ENCODE measurements at regions not wholly inside any gene's neighbourhood (a gene's known extent, or its start where the extent isn't known, plus 50 kb on each side); places are given as distances from the start of the nearest gene placed in this dataset.

DNA sequence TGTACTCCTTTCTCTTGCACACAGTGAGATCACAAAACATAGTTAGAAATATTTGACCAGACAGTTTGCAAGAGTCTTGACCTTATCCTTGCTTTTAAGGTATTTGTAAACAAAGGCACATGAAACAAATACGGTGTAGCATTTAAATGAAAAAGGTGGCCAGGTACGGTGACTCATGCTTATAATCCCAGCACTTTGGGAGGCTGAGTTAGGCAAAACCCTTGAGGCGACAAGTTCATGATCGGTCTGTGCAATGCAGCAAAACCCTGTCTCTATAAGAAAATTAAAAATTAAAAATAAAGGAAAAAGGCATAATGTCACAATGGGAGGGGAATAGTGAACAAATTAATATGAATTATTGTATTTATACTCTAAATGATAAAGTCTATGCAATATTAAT is 109.5 kb upstream of the PIK3C3 start:
- H2BK120ac ChIP-seq (ENCODE audit: low read depth, low read length) = no peak overlapping the region
- no peak overlapping the region for H3K18ac ChIP-seq (ENCODE audit: low read depth in 1 of 2, low read length in 2 of 2)
- H2BK5ac ChIP-seq (ENCODE audit: low read depth, low read length, poor library complexity, severe bottlenecking) = no peak overlapping the region
- no peak for DNase-seq
- no peak overlapping the region for H3K23ac ChIP-seq (ENCODE audit: low read length in 2 of 2)
- H3K9ac ChIP-seq (ENCODE audit: low read length) = no peak overlapping the region
- H3K4me3 ChIP-seq (ENCODE audit: insufficient read depth in 1 of 2, low read depth in 1 of 2, low read length in 2 of 2) = no peak overlapping the region
- H3K14ac ChIP-seq (ENCODE audit: low read length in 2 of 2) = no peak overlapping the region
- H3K4ac ChIP-seq (ENCODE audit: low read depth in 1 of 2, low read length in 2 of 2) = no peak overlapping the region
- WGBS = 89% methylated on average over 3 of the region's 4 CpGs
- no peak overlapping the region for H4K8ac ChIP-seq (ENCODE audit: low read length)
- H4K91ac ChIP-seq (ENCODE audit: low read length) = no peak overlapping the region
- H3K79me1 ChIP-seq (replicated peaks; ENCODE audit: low read length, poor library complexity, severe bottlenecking) = no peaks in the 10 kb centered on the region
- H3K9me3 ChIP-seq (ENCODE audit: control insufficient read depth, low read length) = no peaks in the 10 kb centered on the region
- no peaks in the 10 kb centered on the region for H3K27me3 ChIP-seq (ENCODE audit: control insufficient read depth in 1 of 2, insufficient read depth in 1 of 2, low read length in 2 of 2)
- no peak overlapping the region for H3K27ac ChIP-seq (ENCODE audit: low read length, poor library complexity, severe bottlenecking)
- H2BK12ac ChIP-seq (ENCODE audit: low read length in 2 of 2) = no peak overlapping the region
- H2AFZ ChIP-seq (ENCODE audit: low read depth, low read length) = no peak overlapping the region
- no peaks in the 10 kb centered on the region for H3K36me3 ChIP-seq (ENCODE audit: control insufficient read depth in 1 of 2, insufficient read depth in 2 of 2, low read depth in 1 of 2, low read length in 2 of 2)
- no peaks in the 10 kb centered on the region for H3K4me1 ChIP-seq (ENCODE audit: control insufficient read depth, insufficient read depth, low read depth, low read length)
- no peak overlapping the region for H2AK5ac ChIP-seq (ENCODE audit: low read length, severe bottlenecking)
- H3K4me2 ChIP-seq (ENCODE audit: low read length, poor library complexity, severe bottlenecking) = no peak overlapping the region
- no peak overlapping the region for H2BK15ac ChIP-seq (ENCODE audit: low read depth, poor library complexity, severe bottlenecking)

DNA sequence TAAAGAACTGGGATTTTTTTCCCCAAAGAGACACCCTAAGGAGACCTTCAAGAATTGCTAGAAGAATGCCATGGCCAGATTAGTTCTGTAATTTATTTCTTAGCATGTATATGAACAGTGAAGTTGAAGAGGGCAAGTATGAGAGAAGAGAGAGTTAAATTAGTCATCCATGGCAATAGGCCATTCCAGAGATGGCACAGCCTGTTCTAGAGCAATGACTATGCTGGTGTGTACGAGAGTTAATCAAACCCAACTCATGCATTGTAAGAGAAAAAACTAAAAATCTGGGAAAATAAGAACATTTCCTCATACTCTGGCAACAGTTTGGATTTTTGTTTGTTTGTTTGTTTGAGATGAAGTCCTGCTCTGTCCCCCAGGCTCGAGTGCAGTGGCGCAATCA is 112.1 kb upstream of the PIK3C3 start:
- Histone ChIP-seq H3K14ac (ENCODE audit: low read length in 2 of 2) (no peak overlapping the region), H2BK120ac (ENCODE audit: low read depth, low read length) (no peak overlapping the region), H2BK15ac (ENCODE audit: low read depth, poor library complexity, severe bottlenecking) (no peak overlapping the region), H3K4me1 (ENCODE audit: control insufficient read depth, insufficient read depth, low read depth, low read length) (no peaks in the 10 kb centered on the region), H3K18ac (ENCODE audit: low read depth in 1 of 2, low read length in 2 of 2) (no peak overlapping the region), H3K79me1 (replicated peaks; ENCODE audit: low read length, poor library complexity, severe bottlenecking) (no peaks in the 10 kb centered on the region), H2AFZ (ENCODE audit: low read depth, low read length) (no peak overlapping the region), H3K4ac (ENCODE audit: low read depth in 1 of 2, low read length in 2 of 2) (no peak overlapping the region), H3K4me2 (ENCODE audit: low read length, poor library complexity, severe bottlenecking) (no peak overlapping the region), H3K27me3 (ENCODE audit: control insufficient read depth in 1 of 2, insufficient read depth in 1 of 2, low read length in 2 of 2) (no peaks in the 10 kb centered on the region), H3K9me3 (ENCODE audit: control insufficient read depth, low read length) (no peaks in the 10 kb centered on the region), H2AK5ac (ENCODE audit: low read length, severe bottlenecking) (no peak overlapping the region), H4K8ac (ENCODE audit: low read length) (no peak overlapping the region), H3K4me3 (ENCODE audit: insufficient read depth in 1 of 2, low read depth in 1 of 2, low read length in 2 of 2) (no peak overlapping the region), H3K23ac (ENCODE audit: low read length in 2 of 2) (no peak overlapping the region), H3K27ac (ENCODE audit: low read length, poor library complexity, severe bottlenecking) (no peak overlapping the region), H4K91ac (ENCODE audit: low read length) (no peak overlapping the region), H2BK5ac (ENCODE audit: low read depth, low read length, poor library complexity, severe bottlenecking) (no peak overlapping the region), H3K36me3 (ENCODE audit: control insufficient read depth in 1 of 2, insufficient read depth in 2 of 2, low read depth in 1 of 2, low read length in 2 of 2) (no peaks in the 10 kb centered on the region), H2BK12ac (ENCODE audit: low read length in 2 of 2) (no peak overlapping the region), H3K9ac (ENCODE audit: low read length) (no peak overlapping the region)
- 89% methylated on average over 2 of the region's 3 CpGs for WGBS
- DNase-seq = no peak

DNA sequence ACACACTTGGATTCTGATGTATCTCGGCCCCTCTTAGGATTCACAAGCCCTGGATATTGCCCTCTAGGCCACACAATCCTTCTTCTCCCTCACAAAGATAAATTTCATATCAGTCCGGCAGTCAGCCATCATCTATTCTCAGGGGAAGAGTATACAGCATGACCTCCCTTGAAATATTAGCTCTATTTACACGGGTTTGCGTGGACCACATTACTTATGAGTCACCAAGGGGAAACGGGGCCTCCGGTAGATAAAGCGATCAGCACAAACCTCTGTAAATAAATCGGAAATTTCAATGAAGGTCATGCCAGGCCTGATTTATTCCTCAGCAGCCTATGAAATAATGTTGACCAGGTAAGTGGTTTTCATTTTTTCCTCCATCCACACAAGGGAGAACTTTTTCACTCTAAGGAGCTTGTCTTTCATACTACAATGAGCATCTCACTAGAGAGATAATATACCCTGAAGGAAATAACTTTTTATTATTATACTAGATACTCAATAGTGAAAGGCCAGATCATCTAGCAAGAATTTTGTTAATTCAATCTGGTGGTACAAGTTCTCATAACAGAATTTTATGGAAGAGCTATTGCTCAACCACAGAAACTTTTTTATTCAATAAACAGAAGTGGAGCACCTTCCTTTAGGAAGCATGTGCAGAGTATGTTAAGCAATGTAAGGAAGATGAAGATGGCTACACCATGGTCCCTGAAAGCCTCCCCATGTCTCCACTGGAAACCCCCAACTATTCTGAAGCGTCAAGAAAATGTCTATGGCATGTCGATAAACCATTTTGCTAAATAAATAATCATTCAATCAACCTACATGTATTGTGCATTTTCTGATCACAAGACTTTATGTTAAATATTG is 125.2 kb upstream of the PIK3C3 start:
- 53% methylated on average over 9 of the region's 10 CpGs for WGBS
- Histone ChIP-seq H3K4me1 (ENCODE audit: control insufficient read depth, insufficient read depth, low read depth, low read length) (no peaks in the 10 kb centered on the region), H3K18ac (ENCODE audit: low read depth in 1 of 2, low read length in 2 of 2) (no peak overlapping the region), H2AFZ (ENCODE audit: low read depth, low read length) (no peak overlapping the region), H3K4ac (ENCODE audit: low read depth in 1 of 2, low read length in 2 of 2) (no peak overlapping the region), H3K27me3 (ENCODE audit: control insufficient read depth in 1 of 2, insufficient read depth in 1 of 2, low read length in 2 of 2) (no peaks in the 10 kb centered on the region), H2BK12ac (ENCODE audit: low read length in 2 of 2) (no peak overlapping the region), H3K4me2 (ENCODE audit: low read length, poor library complexity, severe bottlenecking) (no peak overlapping the region), H2BK120ac (ENCODE audit: low read depth, low read length) (no peak overlapping the region), H4K8ac (ENCODE audit: low read length) (no peak overlapping the region), H3K4me3 (ENCODE audit: insufficient read depth in 1 of 2, low read depth in 1 of 2, low read length in 2 of 2) (no peak overlapping the region), H3K14ac (ENCODE audit: low read length in 2 of 2) (no peak overlapping the region), H2AK5ac (ENCODE audit: low read length, severe bottlenecking) (no peak overlapping the region), H2BK5ac (ENCODE audit: low read depth, low read length, poor library complexity, severe bottlenecking) (no peak overlapping the region), H3K9me3 (ENCODE audit: control insufficient read depth, low read length) (no peaks in the 10 kb centered on the region), H4K91ac (ENCODE audit: low read length) (no peak overlapping the region), H2BK15ac (ENCODE audit: low read depth, poor library complexity, severe bottlenecking) (no peak overlapping the region), H3K36me3 (ENCODE audit: control insufficient read depth in 1 of 2, insufficient read depth in 2 of 2, low read depth in 1 of 2, low read length in 2 of 2) (no peaks in the 10 kb centered on the region), H3K79me1 (replicated peaks; ENCODE audit: low read length, poor library complexity, severe bottlenecking) (no peaks in the 10 kb centered on the region), H3K9ac (ENCODE audit: low read length) (no peak overlapping the region), H3K27ac (ENCODE audit: low read length, poor library complexity, severe bottlenecking) (no peak overlapping the region), H3K23ac (ENCODE audit: low read length in 2 of 2) (no peak overlapping the region)
- peak; percentile 22 for DNase-seq

DNA sequence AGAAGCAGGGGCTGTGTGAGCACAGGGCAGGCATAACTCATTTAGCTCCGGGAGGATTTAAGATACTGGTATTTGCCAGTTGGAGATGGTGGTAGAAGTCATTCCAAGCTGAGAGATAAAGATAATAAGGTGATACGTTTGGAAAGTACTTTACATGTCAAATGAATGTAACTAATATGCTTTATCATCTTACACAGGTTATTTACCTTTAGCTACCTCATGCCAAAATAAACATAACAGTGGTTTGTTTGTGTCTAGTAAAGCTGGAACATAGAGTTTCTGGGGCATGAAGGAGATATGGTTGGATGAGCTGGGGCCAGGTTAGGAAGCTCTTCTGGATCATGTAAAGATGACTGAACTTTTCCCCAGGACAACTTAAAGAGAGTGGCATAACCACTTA is 126.9 kb upstream of the PIK3C3 start:
- Histone ChIP-seq H3K23ac (ENCODE audit: low read length in 2 of 2) (no peak overlapping the region), H3K4me1 (ENCODE audit: control insufficient read depth, insufficient read depth, low read depth, low read length) (no peaks in the 10 kb centered on the region), H2BK15ac (ENCODE audit: low read depth, poor library complexity, severe bottlenecking) (no peak overlapping the region), H3K14ac (ENCODE audit: low read length in 2 of 2) (no peak overlapping the region), H3K4me2 (ENCODE audit: low read length, poor library complexity, severe bottlenecking) (no peak overlapping the region), H3K18ac (ENCODE audit: low read depth in 1 of 2, low read length in 2 of 2) (no peak overlapping the region), H3K36me3 (ENCODE audit: control insufficient read depth in 1 of 2, insufficient read depth in 2 of 2, low read depth in 1 of 2, low read length in 2 of 2) (no peaks in the 10 kb centered on the region), H3K79me1 (replicated peaks; ENCODE audit: low read length, poor library complexity, severe bottlenecking) (no peaks in the 10 kb centered on the region), H3K9ac (ENCODE audit: low read length) (no peak overlapping the region), H4K8ac (ENCODE audit: low read length) (no peak overlapping the region), H2AFZ (ENCODE audit: low read depth, low read length) (no peak overlapping the region), H3K4ac (ENCODE audit: low read depth in 1 of 2, low read length in 2 of 2) (no peak overlapping the region), H2BK12ac (ENCODE audit: low read length in 2 of 2) (no peak overlapping the region), H2BK5ac (ENCODE audit: low read depth, low read length, poor library complexity, severe bottlenecking) (no peak overlapping the region), H4K91ac (ENCODE audit: low read length) (no peak overlapping the region), H3K9me3 (ENCODE audit: control insufficient read depth, low read length) (no peaks in the 10 kb centered on the region), H3K27me3 (ENCODE audit: control insufficient read depth in 1 of 2, insufficient read depth in 1 of 2, low read length in 2 of 2) (no peaks in the 10 kb centered on the region), H3K27ac (ENCODE audit: low read length, poor library complexity, severe bottlenecking) (no peak overlapping the region), H3K4me3 (ENCODE audit: insufficient read depth in 1 of 2, low read depth in 1 of 2, low read length in 2 of 2) (no peak overlapping the region), H2AK5ac (ENCODE audit: low read length, severe bottlenecking) (no peak overlapping the region), H2BK120ac (ENCODE audit: low read depth, low read length) (no peak overlapping the region)
- 62% methylated on average over 1 of the region's 2 CpGs for WGBS
- DNase-seq = no peak
